ENCODE measurements at regions not wholly inside any gene's neighbourhood (a gene's known extent, or its start where the extent isn't known, plus 50 kb on each side); places are given as distances from the start of the nearest gene placed in this dataset.

GRCh38 chr2:153230977-153231376 lies 247.6 kb downstream of the RPRM start:
- Histone ChIP-seq H3K4me3 (no peak overlapping the region), H3K27ac (no peak overlapping the region), H3K27me3 (no peaks in the 10 kb centered on the region), H3K36me3 (no peaks in the 10 kb centered on the region), H3K9me3 (no peaks in the 10 kb centered on the region), H3K4me1 (no peaks in the 10 kb centered on the region)
- intact Hi-C loops (cut with DNase I; ENCODE audit: low total_unique reads): no loop called here
- DNase-seq: no peak
- no peak for ATAC-seq
- in situ Hi-C loops (cut with MboI; ENCODE audit: low sequenced_read_pairs in 4 of 4): no loop called here
- TF ChIP-seq POLR2A (IDR thresholded peaks at IDR 0.05) (no peak), CTCF (IDR thresholded peaks at IDR 0.05 in 4 of 5, conservative IDR thresholded peaks at IDR 0.05 in 1 of 5) (no peak)

GRCh38 chr2:153228904-153229303 lies 249.7 kb downstream of the RPRM start:
- no peak overlapping the region for H3K4me3 ChIP-seq
- no peaks in the 10 kb centered on the region for H3K9me3 ChIP-seq
- no peak overlapping the region for H3K27ac ChIP-seq
- in situ Hi-C loops (cut with MboI; ENCODE audit: low sequenced_read_pairs in 4 of 4) (no loop called here), intact Hi-C loops (cut with DNase I; ENCODE audit: low total_unique reads) (no loop called here)
- H3K4me1 ChIP-seq: no peaks in the 10 kb centered on the region
- no peaks in the 10 kb centered on the region for H3K27me3 ChIP-seq
- no peak for TF ChIP-seq CTCF (IDR thresholded peaks at IDR 0.05 in 4 of 5, conservative IDR thresholded peaks at IDR 0.05 in 1 of 5)
- no peak for TF ChIP-seq POLR2A (IDR thresholded peaks at IDR 0.05)
- no peaks in the 10 kb centered on the region for H3K36me3 ChIP-seq
- no peak for DNase-seq
- no peak for ATAC-seq

DNA sequence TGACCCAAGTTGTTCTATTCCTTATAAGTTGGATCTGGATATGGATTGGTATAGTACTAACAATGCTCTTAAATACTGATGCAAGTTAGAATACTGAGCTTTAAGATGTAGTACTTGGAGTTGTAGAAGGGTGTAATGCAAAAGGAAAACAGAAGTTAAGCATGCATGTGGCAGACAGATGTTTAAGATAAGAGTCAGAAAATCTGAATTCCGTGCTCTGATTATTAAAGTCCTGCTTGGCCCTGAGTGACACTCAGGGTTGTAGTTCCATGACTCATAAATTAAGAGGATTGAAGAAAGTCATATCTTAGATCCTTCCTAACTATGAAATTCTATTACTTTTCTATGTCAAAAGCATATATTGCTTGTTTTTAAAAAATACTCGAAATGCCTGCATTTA lies 250.6 kb downstream of the RPRM start:
- no peak overlapping the region for H3K4me3 ChIP-seq
- in situ Hi-C loops (cut with MboI; ENCODE audit: low sequenced_read_pairs in 4 of 4) (no loop called here), intact Hi-C loops (cut with DNase I; ENCODE audit: low total_unique reads) (no loop called here)
- no peaks in the 10 kb centered on the region for H3K4me1 ChIP-seq
- no peaks in the 10 kb centered on the region for H3K36me3 ChIP-seq
- TF ChIP-seq CTCF (IDR thresholded peaks at IDR 0.05 in 4 of 5, conservative IDR thresholded peaks at IDR 0.05 in 1 of 5) (no peak), POLR2A (IDR thresholded peaks at IDR 0.05) (no peak)
- no peaks in the 10 kb centered on the region for H3K9me3 ChIP-seq
- ATAC-seq (no peak), DNase-seq (no peak)
- no peak overlapping the region for H3K27ac ChIP-seq
- no peaks in the 10 kb centered on the region for H3K27me3 ChIP-seq

- H3K27me3 ChIP-seq: no peaks in the 10 kb centered on the region
- no peak overlapping the region for H3K27ac ChIP-seq
- no peak for DNase-seq
- H3K4me1 ChIP-seq: no peaks in the 10 kb centered on the region
- intact Hi-C loops (cut with DNase I; ENCODE audit: low total_unique reads) (no loop called here), in situ Hi-C loops (cut with MboI; ENCODE audit: low sequenced_read_pairs in 4 of 4) (no loop called here)
- no peak for ATAC-seq
- H3K9me3 ChIP-seq: no peaks in the 10 kb centered on the region
- no peak overlapping the region for H3K4me3 ChIP-seq
- TF ChIP-seq CTCF (IDR thresholded peaks at IDR 0.05 in 4 of 5, conservative IDR thresholded peaks at IDR 0.05 in 1 of 5) (no peak), POLR2A (IDR thresholded peaks at IDR 0.05) (no peak)
- no peaks in the 10 kb centered on the region for H3K36me3 ChIP-seq
Measured at GRCh38 chr2:153222231-153223165, 256.1 kb downstream of the RPRM start.
